ENCODE measurements at regions not wholly inside any gene's neighbourhood (a gene's known extent, or its start where the extent isn't known, plus 50 kb on each side); places are given as distances from the start of the nearest gene placed in this dataset.
"Not testable (repeated sequence)": the region's sequence is repeated elsewhere in the genome, so short reads cannot be mapped to it uniquely, and the experiment has no call there.

- no peak overlapping the region for H3K4me3 ChIP-seq (ENCODE audit: low read depth, low read length)
- H3K36me3 ChIP-seq (ENCODE audit: control insufficient read depth, insufficient read depth, low read length), result no peaks in the 10 kb centered on the region
- TF ChIP-seq CTCF (IDR thresholded peaks at IDR 0.05; ENCODE audit: insufficient read depth, low read length, poor library complexity, severe bottlenecking), result no peak
- H3K27me3 ChIP-seq (ENCODE audit: control insufficient read depth, insufficient read depth, low read length), result no peaks in the 10 kb centered on the region
- DNase-seq (ENCODE audit: low read depth), result no peak
These were observed 415.2 kb upstream of the FRG2C start for GRCh38 chr3:75248974-75249373.

- Histone ChIP-seq H3K27me3 (ENCODE audit: control insufficient read depth, insufficient read depth, low read length) (no peaks in the 10 kb centered on the region), H3K4me3 (ENCODE audit: low read depth, low read length) (no peak overlapping the region), H3K36me3 (ENCODE audit: control insufficient read depth, insufficient read depth, low read length) (no peaks in the 10 kb centered on the region)
- no peak for DNase-seq (ENCODE audit: low read depth)
- TF ChIP-seq CTCF (IDR thresholded peaks at IDR 0.05; ENCODE audit: insufficient read depth, low read length, poor library complexity, severe bottlenecking), result no peak
These were observed 409.4 kb upstream of the FRG2C start for GRCh38 chr3:75254685-75255084.

GRCh38 chr3:75258825-75259683 lies 405.1 kb upstream of the FRG2C start:
- TF ChIP-seq CTCF (IDR thresholded peaks at IDR 0.05; ENCODE audit: insufficient read depth, low read length, poor library complexity, severe bottlenecking), result peak; percentile 25
- not testable (repeated sequence) for H3K27me3 ChIP-seq (ENCODE audit: control insufficient read depth, insufficient read depth, low read length); H3K4me3 ChIP-seq (ENCODE audit: low read depth, low read length); H3K36me3 ChIP-seq (ENCODE audit: control insufficient read depth, insufficient read depth, low read length); DNase-seq (ENCODE audit: low read depth)

- not testable (repeated sequence) for H3K4me3 ChIP-seq (ENCODE audit: low read depth, low read length); DNase-seq (ENCODE audit: low read depth); H3K36me3 ChIP-seq (ENCODE audit: control insufficient read depth, insufficient read depth, low read length); H3K27me3 ChIP-seq (ENCODE audit: control insufficient read depth, insufficient read depth, low read length)
These were observed 403.2 kb upstream of the FRG2C start for GRCh38 chr3:75260975-75261374.

- Histone ChIP-seq H3K27me3 (ENCODE audit: control insufficient read depth, insufficient read depth, low read length) (no peaks in the 10 kb centered on the region), H3K4me3 (ENCODE audit: low read depth, low read length) (no peak overlapping the region), H3K36me3 (ENCODE audit: control insufficient read depth, insufficient read depth, low read length) (no peaks in the 10 kb centered on the region)
- DNase-seq (ENCODE audit: low read depth), result no peak
- TF ChIP-seq CTCF (IDR thresholded peaks at IDR 0.05; ENCODE audit: insufficient read depth, low read length, poor library complexity, severe bottlenecking), result no peak
These were observed 401.5 kb upstream of the FRG2C start for GRCh38 chr3:75262661-75263060.

- Histone ChIP-seq H3K4me3 (ENCODE audit: low read depth, low read length) (no peak overlapping the region), H3K27me3 (ENCODE audit: control insufficient read depth, insufficient read depth, low read length) (no peaks in the 10 kb centered on the region), H3K36me3 (ENCODE audit: control insufficient read depth, insufficient read depth, low read length) (no peaks in the 10 kb centered on the region)
- no peak for TF ChIP-seq CTCF (IDR thresholded peaks at IDR 0.05; ENCODE audit: insufficient read depth, low read length, poor library complexity, severe bottlenecking)
- DNase-seq (ENCODE audit: low read depth), result no peak
These were observed 398.2 kb upstream of the FRG2C start for GRCh38 chr3:75265897-75266296.

GRCh38 chr3:75268576-75268975 lies 395.6 kb upstream of the FRG2C start:
- not testable (repeated sequence) for H3K27me3 ChIP-seq (ENCODE audit: control insufficient read depth, insufficient read depth, low read length); H3K4me3 ChIP-seq (ENCODE audit: low read depth, low read length); H3K36me3 ChIP-seq (ENCODE audit: control insufficient read depth, insufficient read depth, low read length); DNase-seq (ENCODE audit: low read depth)

- H3K27me3 ChIP-seq (ENCODE audit: control insufficient read depth, insufficient read depth, low read length); H3K4me3 ChIP-seq (ENCODE audit: low read depth, low read length); DNase-seq (ENCODE audit: low read depth); H3K36me3 ChIP-seq (ENCODE audit: control insufficient read depth, insufficient read depth, low read length): not testable (repeated sequence)
These were observed 391.9 kb upstream of the FRG2C start for GRCh38 chr3:75272237-75272636.
